Activated CD8-positive, alpha-beta T cell treated with anti-CD3 and anti-CD28 coated beads for 36 hours (primary cell): ENCODE measurements at regions not wholly inside any gene's neighbourhood (a gene's known extent, or its start where the extent isn't known, plus 50 kb on each side); places are given as distances from the start of the nearest gene placed in this dataset.

Source experiments
- ATAC-seq: fragments of 200-7000 bp; cut with Tn5 transposase; one replicate; pipeline ENCODE4 v1.10.0; 2021; ENCODE audit warnings: mild to moderate bottlenecking, moderate library complexity
- CTCF ChIA-PET: fragments of 350-600 bp; sonication (Branson Sonifier 250); formaldehyde crosslinking; loops from one replicate; lab custom pipeline; 2021; ENCODE audit warnings: antibody characterized with exemption; lab: Charles Lee
- POLR2A ChIA-PET: fragments of 350-600 bp; sonication (Branson Sonifier 250); formaldehyde crosslinking; loops from one replicate; lab custom pipeline; 2021; ENCODE audit warnings: antibody characterized with exemption; lab: Charles Lee
- DNase-seq: peaks from one replicate; pipeline ENCODE4 v3.0.0-alpha.2; 2020
- H3K27ac Mint-ChIP-seq: one replicate; pipeline ENCODE4 v1.8.0; 2021; ENCODE audit warnings: mild to moderate bottlenecking, mixed read lengths
- H3K27me3 Mint-ChIP-seq: one replicate; pipeline ENCODE4 v1.8.0; 2021; ENCODE audit warnings: mixed read lengths
- H3K36me3 Mint-ChIP-seq: one replicate; pipeline ENCODE4 v1.8.0; 2021; ENCODE audit warnings: low read depth, mixed read lengths
- H3K4me1 Mint-ChIP-seq: one replicate; pipeline ENCODE4 v1.8.0; 2021; ENCODE audit warnings: low read depth, mixed read lengths
- H3K4me3 Mint-ChIP-seq: one replicate; pipeline ENCODE4 v1.8.0; 2021; ENCODE audit warnings: mild to moderate bottlenecking, moderate library complexity, mixed read lengths
- H3K9me3 Mint-ChIP-seq: one replicate; pipeline ENCODE4 v1.8.0; 2021; ENCODE audit warnings: mixed read lengths
- CTCF ChIP-seq: fragments of 200-600 bp; IDR thresholded peaks from one replicate; pipeline ENCODE4 v1.8.0; 2022; ENCODE audit warnings: antibody characterized with exemption, mild to moderate bottlenecking
- intact Hi-C: fragments of 100-400 bp; cut with micrococcal nuclease; formaldehyde crosslinking; loops from one replicate; pipeline ENCODE4 v1.10.0; 2022

GRCh38 chr6:21999741-22000140 lies 297.1 kb downstream of the PRL start:
- Mint-ChIP-seq H3K27ac (no peak overlapping the region), H3K4me3 (no peak overlapping the region), H3K9me3 (no peaks in the 10 kb centered on the region), H3K36me3 (no peaks in the 10 kb centered on the region), H3K27me3 (no peaks in the 10 kb centered on the region), H3K4me1 (peaks cover 1% of the 10 kb centered on the region)
- ChIA-PET CTCF (no interaction called here), POLR2A (no interaction called here)
- intact Hi-C loops = no loop called here
- TF ChIP-seq CTCF = no peak
- no peak for ATAC-seq
- no peak for DNase-seq

GRCh38 chr6:22001396-22002027 lies 295.3 kb downstream of the PRL start:
- H3K27ac Mint-ChIP-seq = no peak overlapping the region
- ChIA-PET POLR2A (no interaction called here), CTCF (interaction anchor here (0.6 kb wide), 1 partner anchor 22 kb away, joined by 3 read pairs; no protein-coding TSS in a partner anchor)
- no peak for TF ChIP-seq CTCF
- ATAC-seq (no peak), DNase-seq (no peak)
- H3K27me3 Mint-ChIP-seq = no peaks in the 10 kb centered on the region
- H3K9me3 Mint-ChIP-seq = no peaks in the 10 kb centered on the region
- H3K36me3 Mint-ChIP-seq = no peaks in the 10 kb centered on the region
- H3K4me1 Mint-ChIP-seq = peaks cover 1% of the 10 kb centered on the region
- intact Hi-C loops = no loop called here
- H3K4me3 Mint-ChIP-seq = no peak overlapping the region

GRCh38 chr6:22003287-22003686 lies 293.5 kb downstream of the PRL start:
- ChIA-PET POLR2A (interaction anchor here (0.6 to 1.1 kb wide), 2 partner anchors 9 to 225 kb away, joined by 3 read pairs; no protein-coding TSS in a partner anchor), CTCF (interaction anchor here (1.4 kb wide), 1 partner anchor 9 kb away, joined by 4 read pairs; no protein-coding TSS in a partner anchor)
- no peaks in the 10 kb centered on the region for H3K9me3 Mint-ChIP-seq
- ATAC-seq (no peak), DNase-seq (no peak)
- no peak overlapping the region for H3K27ac Mint-ChIP-seq
- intact Hi-C loops = no loop called here
- H3K4me3 Mint-ChIP-seq = no peak overlapping the region
- peaks cover 1% of the 10 kb centered on the region for H3K4me1 Mint-ChIP-seq
- no peak for TF ChIP-seq CTCF
- H3K27me3 Mint-ChIP-seq = no peaks in the 10 kb centered on the region
- no peaks in the 10 kb centered on the region for H3K36me3 Mint-ChIP-seq

- Mint-ChIP-seq H3K36me3 (no peaks in the 10 kb centered on the region), H3K27ac (no peak overlapping the region), H3K4me1 (no peaks in the 10 kb centered on the region), H3K9me3 (no peaks in the 10 kb centered on the region), H3K27me3 (no peaks in the 10 kb centered on the region), H3K4me3 (no peak overlapping the region)
- ChIA-PET POLR2A (interaction anchor here (0.7 kb wide), 1 partner anchor 845 kb away, joined by 3 read pairs; no protein-coding TSS in a partner anchor), CTCF (no interaction called here)
- TF ChIP-seq CTCF = no peak
- ATAC-seq (no peak), DNase-seq (no peak)
- intact Hi-C loops = no loop called here
These were observed 290.0 kb downstream of the PRL start for GRCh38 chr6:22006795-22007194.

GRCh38 chr6:22007469-22007868 lies 289.4 kb downstream of the PRL start:
- H3K27ac Mint-ChIP-seq = no peak overlapping the region
- ATAC-seq (no peak), DNase-seq (no peak)
- no peak overlapping the region for H3K4me3 Mint-ChIP-seq
- no peaks in the 10 kb centered on the region for H3K27me3 Mint-ChIP-seq
- no peak for TF ChIP-seq CTCF
- intact Hi-C loops = no loop called here
- H3K36me3 Mint-ChIP-seq = no peaks in the 10 kb centered on the region
- no peaks in the 10 kb centered on the region for H3K9me3 Mint-ChIP-seq
- H3K4me1 Mint-ChIP-seq = no peaks in the 10 kb centered on the region
- ChIA-PET CTCF (no interaction called here), POLR2A (no interaction called here)
